Endothelial cell of umbilical vein (primary cell): ENCODE measurements at regions not wholly inside any gene's neighbourhood (a gene's known extent, or its start where the extent isn't known, plus 50 kb on each side); places are given as distances from the start of the nearest gene placed in this dataset.

Experiments
- CTCF ChIP-seq, 2 donors: IDR thresholded peaks; 1 replicate in 1 of 2; 2 replicates in 1 of 2; pipeline ENCODE4 v1.5.1; 2011; ENCODE audit warnings: low read length in 2 of 2, mild to moderate bottlenecking in 2 of 2, moderate library complexity in 2 of 2, control low read depth in 1 of 2, inconsistent platforms in 1 of 2, low read depth in 1 of 2; ENCODE audit not compliant: insufficient read depth in 1 of 2; ENCODE audit errors: extremely low read depth in 1 of 2
- MYC ChIP-seq: IDR thresholded peaks from one replicate; pipeline ENCODE4 v1.6.1; 2011; ENCODE audit warnings: mild to moderate bottlenecking, low read depth, low read length
- POLR2A ChIP-seq: IDR thresholded peaks from 2 replicates; pipeline ENCODE4 v1.6.1; 2012; ENCODE audit warnings: low read depth, mild to moderate bottlenecking, control low read depth, low read length

GRCh38 chr10:2936816-2937215, 130.5 kb upstream of the PFKP start:
- TF ChIP-seq CTCF (IDR thresholded peaks at IDR 0.05; ENCODE audit: extremely low read depth in 1 of 2, insufficient read depth in 1 of 2, low read depth in 1 of 2, low read length in 2 of 2), result no peak
- TF ChIP-seq POLR2A, result no peak
- no peak for TF ChIP-seq MYC
